ENCODE measurements at regions not wholly inside any gene's neighbourhood (a gene's known extent, or its start where the extent isn't known, plus 50 kb on each side); places are given as distances from the start of the nearest gene placed in this dataset.

- 76% methylated on average over 2 of the region's 2 CpGs; no CpG with 5 or more reads in 1 of the 2 donors for WGBS, 2 donors (ENCODE audit: low coverage in 1 of 2)
- in situ Hi-C loops (cut with MboI; ENCODE audit: low pct_ligation_motif_present in 1 of 4, low pct_unique_long_range_greater_than_20kb in 1 of 4, low sequenced_read_pairs in 3 of 4), result no loop called here
Measured at GRCh38 chrX:117120700-117121099, 657.9 kb upstream of the CT83 start.

GRCh38 chrX:117096528-117096927 is 633.8 kb upstream of the CT83 start:
- intact Hi-C loops (cut with DNase I; ENCODE audit: low total_unique reads) (no loop called here), in situ Hi-C loops (cut with MboI; ENCODE audit: low pct_ligation_motif_present in 1 of 4, low pct_unique_long_range_greater_than_20kb in 1 of 4, low sequenced_read_pairs in 3 of 4) (no loop called here)
- H3K4me1 ChIP-seq, result no peaks in the 10 kb centered on the region
- no peak overlapping the region for H3K27ac ChIP-seq
- no peak for DNase-seq
- no peaks in the 10 kb centered on the region for H3K9me3 ChIP-seq
- no peak for TF ChIP-seq POLR2AphosphoS5 (IDR thresholded peaks at IDR 0.05)
- TF ChIP-seq EP300 (IDR thresholded peaks at IDR 0.05; ENCODE audit: low read depth), result no peak
- TF ChIP-seq POLR2A (IDR thresholded peaks at IDR 0.05), result no peak
- TF ChIP-seq CTCF (IDR thresholded peaks at IDR 0.05), result no peak
- no peaks in the 10 kb centered on the region for H3K27me3 ChIP-seq
- H3K4me3 ChIP-seq, result no peak overlapping the region
- no peaks in the 10 kb centered on the region for H3K36me3 ChIP-seq

More at GRCh38 chrX:117120700-117121099, 657.9 kb upstream of the CT83 start:
- no peaks in the 10 kb centered on the region for H3K9me3 ChIP-seq
- H3K4me3 ChIP-seq, result no peak overlapping the region
- H3K27ac ChIP-seq, result no peak overlapping the region
- no peaks in the 10 kb centered on the region for H3K27me3 ChIP-seq
- DNase-seq, result no peak
- no peaks in the 10 kb centered on the region for H3K36me3 ChIP-seq
- intact Hi-C loops (cut with DNase I; ENCODE audit: low total_unique reads), result no loop called here
- TF ChIP-seq EP300 (IDR thresholded peaks at IDR 0.05; ENCODE audit: low read depth) (no peak), CTCF (IDR thresholded peaks at IDR 0.05) (no peak), POLR2A (IDR thresholded peaks at IDR 0.05) (no peak), POLR2AphosphoS5 (IDR thresholded peaks at IDR 0.05) (no peak)
- no peaks in the 10 kb centered on the region for H3K4me1 ChIP-seq

- intact Hi-C loops (cut with DNase I; ENCODE audit: low total_unique reads) (no loop called here), in situ Hi-C loops (cut with MboI; ENCODE audit: low pct_ligation_motif_present in 1 of 4, low pct_unique_long_range_greater_than_20kb in 1 of 4, low sequenced_read_pairs in 3 of 4) (no loop called here)
- WGBS, 2 donors (ENCODE audit: low coverage in 1 of 2), result 63 to 100% methylated on average over 1 to 2 of the region's 2 CpGs
- DNase-seq, result no peak
- no peaks in the 10 kb centered on the region for H3K36me3 ChIP-seq
- H3K4me3 ChIP-seq, result no peak overlapping the region
- H3K9me3 ChIP-seq, result no peaks in the 10 kb centered on the region
- no peaks in the 10 kb centered on the region for H3K4me1 ChIP-seq
- H3K27me3 ChIP-seq, result no peaks in the 10 kb centered on the region
- no peak overlapping the region for H3K27ac ChIP-seq
- TF ChIP-seq POLR2AphosphoS5 (IDR thresholded peaks at IDR 0.05) (no peak), POLR2A (IDR thresholded peaks at IDR 0.05) (no peak), EP300 (IDR thresholded peaks at IDR 0.05; ENCODE audit: low read depth) (no peak), CTCF (IDR thresholded peaks at IDR 0.05) (no peak)
Measured at GRCh38 chrX:117095393-117095792, 632.6 kb upstream of the CT83 start.

DNA sequence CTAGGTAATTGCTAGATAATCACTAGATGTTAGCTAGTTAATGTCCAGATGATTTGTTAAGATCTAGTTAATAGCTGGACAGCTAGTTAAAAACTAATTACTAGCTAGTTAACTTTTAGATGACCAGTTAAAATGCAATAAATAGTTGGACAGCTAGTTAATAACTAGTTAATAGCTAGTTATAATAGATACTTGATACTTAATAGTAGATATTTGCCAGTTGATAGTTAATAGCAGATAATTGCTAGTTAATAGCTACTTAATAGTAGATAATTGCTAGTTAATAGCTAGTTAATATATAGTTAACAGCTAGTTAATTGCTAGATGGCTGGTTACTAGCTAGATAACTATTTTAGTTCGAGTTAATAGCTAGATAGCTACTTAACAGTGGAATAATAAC is 631.4 kb upstream of the CT83 start:
- H3K4me1 ChIP-seq, result no peaks in the 10 kb centered on the region
- no peak for TF ChIP-seq POLR2A (IDR thresholded peaks at IDR 0.05)
- TF ChIP-seq CTCF (IDR thresholded peaks at IDR 0.05), result no peak
- TF ChIP-seq POLR2AphosphoS5 (IDR thresholded peaks at IDR 0.05), result no peak
- TF ChIP-seq EP300 (IDR thresholded peaks at IDR 0.05; ENCODE audit: low read depth), result no peak
- in situ Hi-C loops (cut with MboI; ENCODE audit: low pct_ligation_motif_present in 1 of 4, low pct_unique_long_range_greater_than_20kb in 1 of 4, low sequenced_read_pairs in 3 of 4), result no loop called here
- DNase-seq, result no peak
- H3K27ac ChIP-seq, result no peak overlapping the region
- no peaks in the 10 kb centered on the region for H3K9me3 ChIP-seq
- H3K27me3 ChIP-seq, result no peaks in the 10 kb centered on the region
- no peaks in the 10 kb centered on the region for H3K36me3 ChIP-seq
- H3K4me3 ChIP-seq, result no peak overlapping the region
- intact Hi-C loops (cut with DNase I; ENCODE audit: low total_unique reads), result no loop called here
- 57 to 67% methylated on average over 1 of the region's 1 CpG for WGBS, 2 donors (ENCODE audit: low coverage in 1 of 2)
